HepG2 (cell line): ENCODE measurements at regions not wholly inside any gene's neighbourhood (a gene's known extent, or its start where the extent isn't known, plus 50 kb on each side); places are given as distances from the start of the nearest gene placed in this dataset.

Experiments used
- ATAC-seq: fragments of 200-7000 bp; cut with Tn5 transposase; 3 replicates; pipeline ENCODE4 v1.9.1; 2020; ENCODE audit warnings: mild to moderate bottlenecking, moderate library complexity
- BruUV-seq: library from RNA; stranded (reverse); fragments of 400-500 nt; replicated peaks from 2 replicates; lab custom pipeline; 2021; lab: Mats Ljungman, UMichigan
- CTCF ChIA-PET: fragments of 300-600 bp; formaldehyde crosslinking; extraction: SDS; loops from one replicate; lab custom pipeline; 2021; ENCODE audit warnings: low total read pairs, inconsistent platforms, low intra/inter-chr PET ratio; lab: Yijun Ruan, JAX
- POLR2A ChIA-PET: fragments of 350-600 bp; sonication (Branson Sonifier 250); formaldehyde crosslinking; loops from one replicate; lab custom pipeline; 2020; ENCODE audit warnings: antibody characterized with exemption, inconsistent platforms; lab: Yijun Ruan, JAX
- DNase-seq: peaks from one replicate; pipeline ENCODE4 v3.0.0-alpha.2; 2015; ENCODE audit warnings: low spot score
- FAIRE-seq: peaks from 3 replicates; lab custom pipeline; 2011; peaks lifted over from hg19 to GRCh38; lab: Jason Lieb, UNC
- H2AFZ ChIP-seq: one replicate; pipeline ENCODE4 v1.6.1; 2011; ENCODE audit warnings: low read length, inconsistent platforms
- H3K27ac ChIP-seq: fragments of 300-600 bp; 3 replicates; pipeline ENCODE4 v1.8.0; 2011; ENCODE audit warnings: mixed run types, mild to moderate bottlenecking, mixed read lengths, low read length, inconsistent platforms; ENCODE audit not compliant: insufficient read depth; ENCODE audit errors: extremely low read length
- H3K27me3 ChIP-seq, 2 experiments: fragments of 200-600 bp in 1 of 2; 2 replicates in 1 of 2; 3 replicates in 1 of 2; pipeline versions ENCODE4 v1.6.0 to v1.8.0; 2011; ENCODE audit warnings: low read length in 2 of 2, mild to moderate bottlenecking in 2 of 2, moderate library complexity in 2 of 2, inconsistent platforms in 1 of 2; ENCODE audit not compliant: insufficient read depth in 2 of 2, control insufficient read depth in 1 of 2
- H3K36me3 ChIP-seq, 2 experiments: fragments of 200-600 bp in 1 of 2; replicated peaks in 1 of 2; 2 replicates in 1 of 2; 3 replicates in 1 of 2; pipeline versions ENCODE4 v1.5.1 to v1.8.0; 2011; ENCODE audit warnings: low read length in 2 of 2, inconsistent platforms in 1 of 2; ENCODE audit not compliant: insufficient read depth in 2 of 2, control insufficient read depth in 1 of 2
- H3K4me1 ChIP-seq: 2 replicates; pipeline ENCODE4 v1.5.1; 2012; ENCODE audit warnings: low read length, inconsistent platforms; ENCODE audit not compliant: insufficient read depth
- H3K4me2 ChIP-seq: 2 replicates; pipeline ENCODE4 v1.6.0; 2011; ENCODE audit warnings: low read depth, low read length, inconsistent platforms
- H3K4me3 ChIP-seq, 3 experiments: fragments of 200-600 bp in 1 of 3; sonication (generic), shearing (Covaris generic) in 1 of 3; replicated peaks in 1 of 3; 2 replicates each; pipeline ENCODE4 v1.5.1; 2011 to 2016; ENCODE audit warnings: low read length in 3 of 3, inconsistent platforms in 2 of 3, low read depth in 2 of 3, mild to moderate bottlenecking in 2 of 3, control low read depth in 1 of 3, mixed read lengths in 1 of 3; ENCODE audit not compliant: insufficient read depth in 1 of 3
- H3K79me2 ChIP-seq: one replicate; pipeline ENCODE4 v1.6.1; 2011; ENCODE audit warnings: low read length, inconsistent platforms; ENCODE audit not compliant: insufficient read depth
- H3K9ac ChIP-seq: 2 replicates; pipeline ENCODE4 v1.6.0; 2011; ENCODE audit warnings: mild to moderate bottlenecking, low read depth, low read length, inconsistent platforms; ENCODE audit not compliant: insufficient read depth
- H3K9me3 ChIP-seq: 2 replicates; pipeline ENCODE4 v1.5.1; 2012; ENCODE audit warnings: mild to moderate bottlenecking, low read length
- H4K20me1 ChIP-seq: 2 replicates; pipeline ENCODE4 v1.6.0; 2011; ENCODE audit warnings: inconsistent platforms, mild to moderate bottlenecking, low read length, moderate library complexity; ENCODE audit not compliant: insufficient read depth
- CAMTA2 ChIP-seq: sonication (generic); formaldehyde crosslinking; IDR thresholded peaks from 2 replicates; pipeline ENCODE4 v1.4.0; 2020; ENCODE audit warnings: mild to moderate bottlenecking, missing genetic modification reagents, borderline replicate concordance
- DMAP1 ChIP-seq: IDR thresholded peaks from 2 replicates; pipeline ENCODE4 v1.6.1; 2016
- HNF4G ChIP-seq, 2 experiments: sonication (generic) in 1 of 2; formaldehyde crosslinking in 1 of 2; IDR thresholded peaks; 2 replicates each; pipeline versions ENCODE4 v1.4.0 to v1.6.1; 2011 to 2020; ENCODE audit warnings: borderline replicate concordance in 2 of 2, low read depth in 2 of 2, mild to moderate bottlenecking in 2 of 2, low read length in 1 of 2, missing genetic modification reagents in 1 of 2, moderate library complexity in 1 of 2
- KLF9 ChIP-seq: IDR thresholded peaks from 2 replicates; pipeline ENCODE4 v1.6.1; 2016; ENCODE audit warnings: low read depth
- MAFG ChIP-seq: sonication (generic); formaldehyde crosslinking; IDR thresholded peaks from 2 replicates; pipeline ENCODE4 v1.5.1; 2020; ENCODE audit warnings: mild to moderate bottlenecking, missing genetic modification reagents
- NCOA2 ChIP-seq: sonication (generic); formaldehyde crosslinking; IDR thresholded peaks from 2 replicates; pipeline ENCODE4 v1.8.0; 2022; ENCODE audit warnings: inconsistent platforms
- SMAD9 ChIP-seq: sonication (generic); formaldehyde crosslinking; IDR thresholded peaks from 2 replicates; pipeline ENCODE4 v1.5.1; 2020; ENCODE audit warnings: mild to moderate bottlenecking, missing genetic modification reagents
- ZFP41 ChIP-seq: sonication (generic); formaldehyde crosslinking; IDR thresholded peaks from 2 replicates; pipeline ENCODE4 v1.4.0; 2020; ENCODE audit warnings: mild to moderate bottlenecking, missing genetic modification reagents, borderline replicate concordance
- ZNF530 ChIP-seq: sonication (generic); formaldehyde crosslinking; IDR thresholded peaks from 2 replicates; pipeline ENCODE4 v1.5.0; 2020; ENCODE audit warnings: low read depth, mild to moderate bottlenecking, missing genetic modification reagents
- WGBS: methylation state at CpG from one replicate; pipeline ENCODE4 v1.1.6; 2017; ENCODE audit warnings: low lambda C conversion rate; 5-methylcytosine and 5-hydroxymethylcytosine counted together
- in situ Hi-C: cut with HindIII; loops from 2 replicates; pipeline ENCODE4 v1.10.0; 2017; ENCODE audit warnings: low pct_unique_long_range_greater_than_20kb; ENCODE audit not compliant: extremely low pct_ligation_motif_present
- intact Hi-C: fragments of 100-400 bp; cut with micrococcal nuclease; formaldehyde crosslinking; loops from one replicate; pipeline ENCODE4 v1.10.0; 2022; ENCODE audit not compliant: unreplicated experiment
- TF ChIP-seq, protein P1 (sequence below): sonication (generic); formaldehyde crosslinking; IDR thresholded peaks from 2 replicates; pipeline ENCODE4 v1.8.0; 2022; ENCODE audit warnings: missing genetic modification reagents, mild to moderate bottlenecking, borderline replicate concordance
- TF ChIP-seq, protein P2 (sequence below): sonication (generic); formaldehyde crosslinking; IDR thresholded peaks from 2 replicates; pipeline ENCODE4 v1.5.1; 2020; ENCODE audit warnings: mild to moderate bottlenecking, missing genetic modification reagents
- TF ChIP-seq, protein P3 (sequence below): sonication (generic); formaldehyde crosslinking; IDR thresholded peaks from one replicate; pipeline ENCODE4 v1.5.1; 2020; ENCODE audit warnings: mild to moderate bottlenecking, missing genetic modification reagents; ENCODE audit errors: not compliant biosample characterization

DNA sequence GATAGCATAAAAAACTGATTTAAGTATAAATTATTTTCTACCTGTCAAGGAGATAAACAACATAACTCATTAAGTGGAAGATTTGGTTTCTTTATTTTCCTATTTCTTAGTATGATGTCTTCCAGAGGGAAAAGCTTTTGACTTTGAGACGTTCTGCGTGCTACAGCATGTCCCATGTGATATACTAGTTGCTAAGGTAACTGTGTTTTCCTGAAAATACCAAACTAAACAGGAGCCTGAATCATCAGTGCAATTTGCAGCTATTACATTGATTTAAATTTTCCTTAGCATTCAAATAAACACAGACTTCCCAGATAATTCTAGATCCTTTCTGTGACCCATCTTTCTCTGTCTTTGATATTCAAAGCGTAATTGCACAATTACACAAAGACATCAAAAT, 117.7 kb upstream of the P2RY1 start:
- Histone ChIP-seq H2AFZ (no peak overlapping the region), H3K4me1 (no peaks in the 10 kb centered on the region), H3K4me3 (no peak overlapping the region), H3K79me2 (no peaks in the 10 kb centered on the region), H3K9ac (no peak overlapping the region), H3K27ac (no peak overlapping the region), H3K27me3 (no peaks in the 10 kb centered on the region), H3K4me2 (no peak overlapping the region), H3K9me3 (no peaks in the 10 kb centered on the region), H3K36me3 (no peaks in the 10 kb centered on the region), H4K20me1 (no peaks in the 10 kb centered on the region)
- BruUV-seq, result no TSS peak
- in situ Hi-C loops (no loop called here), intact Hi-C loops (no loop called here)
- DNase-seq (no peak), ATAC-seq (no peak), FAIRE-seq (no peak)
- POLR2A ChIA-PET, result no interaction called here
- WGBS, result 0% methylated on average over 3 of the region's 3 CpGs
- CTCF ChIA-PET, result no interaction called here
- TF ChIP-seq, protein P1, sequence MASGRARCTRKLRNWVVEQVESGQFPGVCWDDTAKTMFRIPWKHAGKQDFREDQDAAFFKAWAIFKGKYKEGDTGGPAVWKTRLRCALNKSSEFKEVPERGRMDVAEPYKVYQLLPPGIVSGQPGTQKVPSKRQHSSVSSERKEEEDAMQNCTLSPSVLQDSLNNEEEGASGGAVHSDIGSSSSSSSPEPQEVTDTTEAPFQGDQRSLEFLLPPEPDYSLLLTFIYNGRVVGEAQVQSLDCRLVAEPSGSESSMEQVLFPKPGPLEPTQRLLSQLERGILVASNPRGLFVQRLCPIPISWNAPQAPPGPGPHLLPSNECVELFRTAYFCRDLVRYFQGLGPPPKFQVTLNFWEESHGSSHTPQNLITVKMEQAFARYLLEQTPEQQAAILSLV (CRISPR knock-in tag), result no peak
- TF ChIP-seq ZFP41, result no peak
- no peak for TF ChIP-seq MAFG (CRISPR knock-in tag)
- no peak for TF ChIP-seq NCOA2 (CRISPR knock-in tag)
- no peak for TF ChIP-seq KLF9
- TF ChIP-seq, protein P2, sequence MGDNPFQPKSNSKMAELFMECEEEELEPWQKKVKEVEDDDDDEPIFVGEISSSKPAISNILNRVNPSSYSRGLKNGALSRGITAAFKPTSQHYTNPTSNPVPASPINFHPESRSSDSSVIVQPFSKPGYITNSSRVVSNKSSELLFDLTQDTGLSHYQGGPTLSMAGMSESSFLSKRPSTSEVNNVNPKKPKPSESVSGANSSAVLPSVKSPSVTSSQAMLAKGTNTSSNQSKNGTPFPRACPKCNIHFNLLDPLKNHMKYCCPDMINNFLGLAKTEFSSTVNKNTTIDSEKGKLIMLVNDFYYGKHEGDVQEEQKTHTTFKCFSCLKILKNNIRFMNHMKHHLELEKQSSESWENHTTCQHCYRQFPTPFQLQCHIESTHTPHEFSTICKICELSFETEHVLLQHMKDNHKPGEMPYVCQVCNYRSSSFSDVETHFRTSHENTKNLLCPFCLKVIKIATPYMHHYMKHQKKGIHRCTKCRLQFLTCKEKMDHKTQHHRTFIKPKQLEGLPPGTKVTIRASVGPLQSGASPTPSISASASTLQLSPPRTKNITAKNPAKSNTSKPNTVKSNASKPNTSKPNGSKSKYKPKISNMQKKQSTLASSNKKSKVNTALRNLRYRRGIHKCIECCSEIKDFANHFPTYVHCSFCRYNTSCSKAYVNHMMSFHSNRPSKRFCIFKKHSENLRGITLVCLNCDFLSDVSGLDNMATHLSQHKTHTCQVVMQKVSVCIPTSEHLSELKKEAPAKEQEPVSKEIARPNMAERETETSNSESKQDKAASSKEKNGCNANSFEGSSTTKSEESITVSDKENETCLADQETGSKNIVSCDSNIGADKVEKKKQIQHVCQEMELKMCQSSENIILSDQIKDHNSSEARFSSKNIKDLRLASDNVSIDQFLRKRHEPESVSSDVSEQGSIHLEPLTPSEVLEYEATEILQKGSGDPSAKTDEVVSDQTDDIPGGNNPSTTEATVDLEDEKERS (CRISPR knock-in tag), result no peak
- no peak for TF ChIP-seq DMAP1 (CRISPR knock-in tag)
- no peak for TF ChIP-seq HNF4G (IDR thresholded peaks at IDR 0.05; ENCODE audit: borderline replicate concordance, low read depth, low read length)
- TF ChIP-seq HNF4G (CRISPR knock-in tag; IDR thresholded peaks at IDR 0.05; ENCODE audit: borderline replicate concordance, low read depth), result no peak
- no peak for TF ChIP-seq CAMTA2 (CRISPR knock-in tag)
- TF ChIP-seq SMAD9, result no peak
- no peak for TF ChIP-seq ZNF530 (CRISPR knock-in tag)
- TF ChIP-seq, protein P3, sequence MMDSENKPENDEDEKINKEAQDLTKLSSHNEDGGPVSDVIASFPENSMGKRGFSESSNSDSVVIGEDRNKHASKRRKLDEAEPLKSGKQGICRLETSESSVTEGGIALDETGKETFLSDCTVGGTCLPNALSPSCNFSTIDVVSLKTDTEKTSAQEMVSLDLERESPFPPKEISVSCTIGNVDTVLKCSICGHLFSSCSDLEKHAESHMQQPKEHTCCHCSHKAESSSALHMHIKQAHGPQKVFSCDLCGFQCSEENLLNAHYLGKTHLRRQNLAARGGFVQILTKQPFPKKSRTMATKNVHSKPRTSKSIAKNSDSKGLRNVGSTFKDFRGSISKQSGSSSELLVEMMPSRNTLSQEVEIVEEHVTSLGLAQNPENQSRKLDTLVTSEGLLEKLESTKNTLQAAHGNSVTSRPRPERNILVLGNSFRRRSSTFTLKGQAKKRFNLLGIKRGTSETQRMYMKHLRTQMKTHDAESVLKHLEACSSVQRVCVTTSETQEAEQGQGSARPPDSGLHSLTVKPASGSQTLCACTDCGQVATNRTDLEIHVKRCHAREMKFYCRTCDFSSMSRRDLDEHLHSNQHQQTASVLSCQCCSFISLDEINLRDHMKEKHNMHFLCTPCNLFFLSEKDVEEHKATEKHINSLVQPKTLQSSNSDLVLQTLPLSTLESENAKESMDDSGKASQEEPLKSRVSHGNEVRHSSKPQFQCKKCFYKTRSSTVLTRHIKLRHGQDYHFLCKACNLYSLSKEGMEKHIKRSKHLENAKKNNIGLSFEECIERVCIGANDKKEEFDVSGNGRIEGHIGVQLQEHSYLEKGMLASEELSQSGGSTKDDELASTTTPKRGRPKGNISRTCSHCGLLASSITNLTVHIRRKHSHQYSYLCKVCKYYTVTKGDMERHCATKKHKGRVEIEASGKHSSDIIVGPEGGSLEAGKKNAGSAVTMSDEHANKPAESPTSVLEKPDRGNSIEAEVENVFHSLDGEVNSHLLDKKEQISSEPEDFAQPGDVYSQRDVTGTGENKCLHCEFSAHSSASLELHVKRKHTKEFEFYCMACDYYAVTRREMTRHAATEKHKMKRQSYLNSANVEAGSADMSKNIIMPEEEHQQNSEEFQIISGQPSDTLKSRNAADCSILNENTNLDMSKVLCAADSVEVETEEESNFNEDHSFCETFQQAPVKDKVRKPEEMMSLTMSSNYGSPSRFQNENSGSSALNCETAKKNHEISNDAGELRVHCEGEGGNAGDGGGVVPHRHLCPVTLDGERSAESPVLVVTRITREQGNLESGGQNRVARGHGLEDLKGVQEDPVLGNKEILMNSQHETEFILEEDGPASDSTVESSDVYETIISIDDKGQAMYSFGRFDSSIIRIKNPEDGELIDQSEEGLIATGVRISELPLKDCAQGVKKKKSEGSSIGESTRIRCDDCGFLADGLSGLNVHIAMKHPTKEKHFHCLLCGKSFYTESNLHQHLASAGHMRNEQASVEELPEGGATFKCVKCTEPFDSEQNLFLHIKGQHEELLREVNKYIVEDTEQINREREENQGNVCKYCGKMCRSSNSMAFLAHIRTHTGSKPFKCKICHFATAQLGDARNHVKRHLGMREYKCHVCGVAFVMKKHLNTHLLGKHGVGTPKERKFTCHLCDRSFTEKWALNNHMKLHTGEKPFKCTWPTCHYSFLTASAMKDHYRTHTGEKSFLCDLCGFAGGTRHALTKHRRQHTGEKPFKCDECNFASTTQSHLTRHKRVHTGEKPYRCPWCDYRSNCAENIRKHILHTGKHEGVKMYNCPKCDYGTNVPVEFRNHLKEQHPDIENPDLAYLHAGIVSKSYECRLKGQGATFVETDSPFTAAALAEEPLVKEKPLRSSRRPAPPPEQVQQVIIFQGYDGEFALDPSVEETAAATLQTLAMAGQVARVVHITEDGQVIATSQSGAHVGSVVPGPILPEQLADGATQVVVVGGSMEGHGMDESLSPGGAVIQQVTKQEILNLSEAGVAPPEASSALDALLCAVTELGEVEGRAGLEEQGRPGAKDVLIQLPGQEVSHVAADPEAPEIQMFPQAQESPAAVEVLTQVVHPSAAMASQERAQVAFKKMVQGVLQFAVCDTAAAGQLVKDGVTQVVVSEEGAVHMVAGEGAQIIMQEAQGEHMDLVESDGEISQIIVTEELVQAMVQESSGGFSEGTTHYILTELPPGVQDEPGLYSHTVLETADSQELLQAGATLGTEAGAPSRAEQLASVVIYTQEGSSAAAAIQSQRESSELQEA (CRISPR knock-in tag), result no peak
